ENCODE measurements at regions not wholly inside any gene's neighbourhood (a gene's known extent, or its start where the extent isn't known, plus 50 kb on each side); places are given as distances from the start of the nearest gene placed in this dataset.

DNA sequence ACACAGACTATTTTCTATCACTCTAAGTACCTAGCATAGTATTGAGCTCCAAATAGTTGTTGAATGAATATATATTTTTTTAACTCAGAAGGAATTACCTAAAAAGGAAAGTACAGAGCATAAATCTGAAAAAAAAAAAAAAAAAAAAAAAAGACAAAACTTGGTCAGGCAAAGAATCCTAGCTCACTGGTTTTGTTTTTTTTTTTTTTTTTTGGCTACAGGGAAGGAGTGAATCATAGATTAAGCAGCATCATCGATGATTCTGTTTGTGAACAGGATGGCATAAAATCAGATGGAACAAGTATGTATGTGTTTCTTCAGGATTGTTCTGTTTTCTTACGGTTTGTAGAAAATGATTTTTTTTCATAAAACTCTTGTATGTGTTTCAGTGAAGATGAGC is 66.1 kb upstream of the BCAT1 start:
- TF ChIP-seq ZBTB21 (CRISPR knock-in tag; IDR thresholded peaks at IDR 0.05) = no peak
- TF ChIP-seq, protein P1, sequence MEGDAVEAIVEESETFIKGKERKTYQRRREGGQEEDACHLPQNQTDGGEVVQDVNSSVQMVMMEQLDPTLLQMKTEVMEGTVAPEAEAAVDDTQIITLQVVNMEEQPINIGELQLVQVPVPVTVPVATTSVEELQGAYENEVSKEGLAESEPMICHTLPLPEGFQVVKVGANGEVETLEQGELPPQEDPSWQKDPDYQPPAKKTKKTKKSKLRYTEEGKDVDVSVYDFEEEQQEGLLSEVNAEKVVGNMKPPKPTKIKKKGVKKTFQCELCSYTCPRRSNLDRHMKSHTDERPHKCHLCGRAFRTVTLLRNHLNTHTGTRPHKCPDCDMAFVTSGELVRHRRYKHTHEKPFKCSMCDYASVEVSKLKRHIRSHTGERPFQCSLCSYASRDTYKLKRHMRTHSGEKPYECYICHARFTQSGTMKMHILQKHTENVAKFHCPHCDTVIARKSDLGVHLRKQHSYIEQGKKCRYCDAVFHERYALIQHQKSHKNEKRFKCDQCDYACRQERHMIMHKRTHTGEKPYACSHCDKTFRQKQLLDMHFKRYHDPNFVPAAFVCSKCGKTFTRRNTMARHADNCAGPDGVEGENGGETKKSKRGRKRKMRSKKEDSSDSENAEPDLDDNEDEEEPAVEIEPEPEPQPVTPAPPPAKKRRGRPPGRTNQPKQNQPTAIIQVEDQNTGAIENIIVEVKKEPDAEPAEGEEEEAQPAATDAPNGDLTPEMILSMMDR (CRISPR knock-in tag; IDR thresholded peaks at IDR 0.05) = no peak
- TF ChIP-seq, protein P2, sequence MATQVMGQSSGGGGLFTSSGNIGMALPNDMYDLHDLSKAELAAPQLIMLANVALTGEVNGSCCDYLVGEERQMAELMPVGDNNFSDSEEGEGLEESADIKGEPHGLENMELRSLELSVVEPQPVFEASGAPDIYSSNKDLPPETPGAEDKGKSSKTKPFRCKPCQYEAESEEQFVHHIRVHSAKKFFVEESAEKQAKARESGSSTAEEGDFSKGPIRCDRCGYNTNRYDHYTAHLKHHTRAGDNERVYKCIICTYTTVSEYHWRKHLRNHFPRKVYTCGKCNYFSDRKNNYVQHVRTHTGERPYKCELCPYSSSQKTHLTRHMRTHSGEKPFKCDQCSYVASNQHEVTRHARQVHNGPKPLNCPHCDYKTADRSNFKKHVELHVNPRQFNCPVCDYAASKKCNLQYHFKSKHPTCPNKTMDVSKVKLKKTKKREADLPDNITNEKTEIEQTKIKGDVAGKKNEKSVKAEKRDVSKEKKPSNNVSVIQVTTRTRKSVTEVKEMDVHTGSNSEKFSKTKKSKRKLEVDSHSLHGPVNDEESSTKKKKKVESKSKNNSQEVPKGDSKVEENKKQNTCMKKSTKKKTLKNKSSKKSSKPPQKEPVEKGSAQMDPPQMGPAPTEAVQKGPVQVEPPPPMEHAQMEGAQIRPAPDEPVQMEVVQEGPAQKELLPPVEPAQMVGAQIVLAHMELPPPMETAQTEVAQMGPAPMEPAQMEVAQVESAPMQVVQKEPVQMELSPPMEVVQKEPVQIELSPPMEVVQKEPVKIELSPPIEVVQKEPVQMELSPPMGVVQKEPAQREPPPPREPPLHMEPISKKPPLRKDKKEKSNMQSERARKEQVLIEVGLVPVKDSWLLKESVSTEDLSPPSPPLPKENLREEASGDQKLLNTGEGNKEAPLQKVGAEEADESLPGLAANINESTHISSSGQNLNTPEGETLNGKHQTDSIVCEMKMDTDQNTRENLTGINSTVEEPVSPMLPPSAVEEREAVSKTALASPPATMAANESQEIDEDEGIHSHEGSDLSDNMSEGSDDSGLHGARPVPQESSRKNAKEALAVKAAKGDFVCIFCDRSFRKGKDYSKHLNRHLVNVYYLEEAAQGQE (IDR thresholded peaks at IDR 0.05; ENCODE audit: borderline replicate concordance in 1 of 2, low read depth in 1 of 2, low read length in 2 of 2) = no peak
- no peak for TF ChIP-seq KAT2B (IDR thresholded peaks at IDR 0.05; ENCODE audit: borderline replicate concordance, low read depth, low read length)
- TF ChIP-seq EZH2 (conservative IDR thresholded peaks at IDR 0.05; ENCODE audit: low read depth, low read length) = no peak
- TF ChIP-seq CBX5 (CRISPR knock-in tag; IDR thresholded peaks at IDR 0.05; ENCODE audit: borderline replicate concordance) = no peak
- TF ChIP-seq, protein P3, sequence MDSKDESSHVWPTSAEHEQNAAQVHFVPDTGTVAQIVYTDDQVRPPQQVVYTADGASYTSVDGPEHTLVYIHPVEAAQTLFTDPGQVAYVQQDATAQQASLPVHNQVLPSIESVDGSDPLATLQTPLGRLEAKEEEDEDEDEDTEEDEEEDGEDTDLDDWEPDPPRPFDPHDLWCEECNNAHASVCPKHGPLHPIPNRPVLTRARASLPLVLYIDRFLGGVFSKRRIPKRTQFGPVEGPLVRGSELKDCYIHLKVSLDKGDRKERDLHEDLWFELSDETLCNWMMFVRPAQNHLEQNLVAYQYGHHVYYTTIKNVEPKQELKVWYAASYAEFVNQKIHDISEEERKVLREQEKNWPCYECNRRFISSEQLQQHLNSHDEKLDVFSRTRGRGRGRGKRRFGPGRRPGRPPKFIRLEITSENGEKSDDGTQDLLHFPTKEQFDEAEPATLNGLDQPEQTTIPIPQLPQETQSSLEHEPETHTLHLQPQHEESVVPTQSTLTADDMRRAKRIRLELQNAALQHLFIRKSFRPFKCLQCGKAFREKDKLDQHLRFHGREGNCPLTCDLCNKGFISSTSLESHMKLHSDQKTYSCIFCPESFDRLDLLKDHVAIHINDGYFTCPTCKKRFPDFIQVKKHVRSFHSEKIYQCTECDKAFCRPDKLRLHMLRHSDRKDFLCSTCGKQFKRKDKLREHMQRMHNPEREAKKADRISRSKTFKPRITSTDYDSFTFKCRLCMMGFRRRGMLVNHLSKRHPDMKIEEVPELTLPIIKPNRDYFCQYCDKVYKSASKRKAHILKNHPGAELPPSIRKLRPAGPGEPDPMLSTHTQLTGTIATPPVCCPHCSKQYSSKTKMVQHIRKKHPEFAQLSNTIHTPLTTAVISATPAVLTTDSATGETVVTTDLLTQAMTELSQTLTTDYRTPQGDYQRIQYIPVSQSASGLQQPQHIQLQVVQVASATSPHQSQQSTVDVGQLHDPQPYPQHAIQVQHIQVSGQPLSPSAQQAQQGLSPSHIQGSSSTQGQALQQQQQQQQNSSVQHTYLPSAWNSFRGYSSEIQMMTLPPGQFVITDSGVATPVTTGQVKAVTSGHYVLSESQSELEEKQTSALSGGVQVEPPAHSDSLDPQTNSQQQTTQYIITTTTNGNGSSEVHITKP (CRISPR knock-in tag; IDR thresholded peaks at IDR 0.05; ENCODE audit: low read depth) = no peak
- TF ChIP-seq HDAC2 (CRISPR knock-in tag; IDR thresholded peaks at IDR 0.05) = no peak
- TF ChIP-seq ZNF335 (CRISPR knock-in tag; IDR thresholded peaks at IDR 0.05) = no peak
- no peak for TF ChIP-seq ZNF10 (CRISPR knock-in tag; IDR thresholded peaks at IDR 0.05; ENCODE audit: borderline replicate concordance, low read depth)
- TF ChIP-seq ATF7 (IDR thresholded peaks at IDR 0.05) = no peak
- no peak for TF ChIP-seq ATF7 (CRISPR knock-in tag; IDR thresholded peaks at IDR 0.05)

Measured in HepG2 (cell line).